Neural cell (in vitro differentiated cells): ENCODE measurements at regions not wholly inside any gene's neighbourhood (a gene's known extent, or its start where the extent isn't known, plus 50 kb on each side); places are given as distances from the start of the nearest gene placed in this dataset.

Source experiments
- H2AFZ ChIP-seq: fragments of 200-600, 300-800 bp; sonication (generic), shearing (Covaris generic); 2 replicates; pipeline ENCODE4 v1.6.0; 2014; ENCODE audit warnings: low read depth, mild to moderate bottlenecking, antibody characterized with exemption, low read length, moderate library complexity
- H3F3A ChIP-seq: fragments of 200-600 bp; shearing (Covaris generic); 2 replicates; pipeline ENCODE4 v1.6.1; 2016; ENCODE audit warnings: mild to moderate bottlenecking, moderate library complexity, mixed read lengths, antibody characterized with exemption, low read length; ENCODE audit not compliant: insufficient read depth, poor library complexity, severe bottlenecking
- H3K27ac ChIP-seq: fragments of 200-600, 300-800 bp; sonication (generic), shearing (Covaris generic); 2 replicates; pipeline ENCODE4 v1.5.1; 2014; ENCODE audit warnings: mild to moderate bottlenecking, low read length, moderate library complexity
- H3K27me3 ChIP-seq: fragments of 300-800, 200-600 bp; sonication (generic), shearing (Covaris generic); 2 replicates; pipeline ENCODE4 v1.6.0; 2014; ENCODE audit warnings: mild to moderate bottlenecking, low read depth, low read length, moderate library complexity; ENCODE audit not compliant: insufficient read depth
- H3K36me3 ChIP-seq: fragments of 300-800, 200-600 bp; sonication (generic), shearing (Covaris generic); 2 replicates; pipeline ENCODE4 v1.5.1; 2014; ENCODE audit warnings: mild to moderate bottlenecking, antibody characterized with exemption, low read length, moderate library complexity; ENCODE audit not compliant: insufficient read depth
- H3K4me2 ChIP-seq: fragments of 300-800, 200-600 bp; sonication (generic), shearing (Covaris generic); 2 replicates; pipeline ENCODE4 v1.6.0; 2014; ENCODE audit warnings: mild to moderate bottlenecking, low read length
- H3K4me3 ChIP-seq: fragments of 300-800, 200-600 bp; sonication (generic), shearing (Covaris generic); 2 replicates; pipeline ENCODE4 v1.5.1; 2014; ENCODE audit warnings: mild to moderate bottlenecking, low read length, moderate library complexity
- H3K79me2 ChIP-seq: fragments of 200-600 bp; shearing (Covaris generic); replicated peaks from 2 replicates; pipeline ENCODE4 v1.6.0; 2014; ENCODE audit warnings: mild to moderate bottlenecking, low read length, moderate library complexity; ENCODE audit not compliant: insufficient read depth
- H3K9ac ChIP-seq: fragments of 300-800, 200-600 bp; sonication (generic), shearing (Covaris generic); 2 replicates; pipeline ENCODE4 v1.6.1; 2016; ENCODE audit warnings: mild to moderate bottlenecking, low read length, mixed read lengths
- H3K9me2 ChIP-seq: fragments of 200-600 bp; shearing (Covaris generic); 2 replicates; pipeline ENCODE4 v1.6.1; 2016; ENCODE audit warnings: mild to moderate bottlenecking, low read length, mixed read lengths; ENCODE audit not compliant: insufficient read depth
- H3K9me3 ChIP-seq: fragments of 200-600, 300-800 bp; sonication (generic), shearing (Covaris generic); 2 replicates; pipeline ENCODE4 v1.6.1; 2016; ENCODE audit warnings: mild to moderate bottlenecking, mixed run types, low read length, moderate library complexity, mixed read lengths
- H4K20me1 ChIP-seq: fragments of 200-600 bp; shearing (Covaris generic); 2 replicates; pipeline ENCODE4 v1.6.1; 2016; ENCODE audit warnings: mild to moderate bottlenecking, mixed run types; ENCODE audit not compliant: insufficient read depth
- CTCF ChIP-seq: fragments of 450-650 bp; IDR thresholded peaks from 2 replicates; pipeline ENCODE4 v1.5.1; 2014; ENCODE audit warnings: antibody characterized with exemption, mild to moderate bottlenecking, moderate library complexity; ENCODE audit not compliant: poor library complexity, severe bottlenecking
- EP300 ChIP-seq: fragments of 450-650 bp; conservative IDR thresholded peaks from 2 replicates; pipeline ENCODE4 v1.6.1; 2014; ENCODE audit warnings: antibody characterized with exemption, mild to moderate bottlenecking, moderate library complexity; ENCODE audit not compliant: poor library complexity, severe bottlenecking
- EZH2 ChIP-seq: fragments of 200-600, 300-800 bp; shearing (Covaris generic), sonication (generic); IDR thresholded peaks from 2 replicates; pipeline ENCODE4 v1.6.1; 2014; ENCODE audit warnings: antibody characterized with exemption, low read length, borderline replicate concordance, mild to moderate bottlenecking; ENCODE audit not compliant: insufficient read depth, poor library complexity, severe bottlenecking
- MXI1 ChIP-seq: fragments of 450-650 bp; conservative IDR thresholded peaks from 2 replicates; pipeline ENCODE4 v1.6.1; 2014; ENCODE audit warnings: antibody characterized with exemption, mild to moderate bottlenecking; ENCODE audit not compliant: poor library complexity, severe bottlenecking
- POLR2AphosphoS5 ChIP-seq: IDR thresholded peaks from 2 replicates; pipeline ENCODE4 v1.6.1; 2012
- RAD21 ChIP-seq: fragments of 450-650 bp; conservative IDR thresholded peaks from 2 replicates; pipeline ENCODE4 v1.6.1; 2014; ENCODE audit warnings: antibody characterized with exemption, mild to moderate bottlenecking, moderate library complexity
- REST ChIP-seq: IDR thresholded peaks from 2 replicates; pipeline ENCODE4 v1.6.1; 2012; ENCODE audit warnings: borderline replicate concordance
- SMC3 ChIP-seq: fragments of 450-650 bp; conservative IDR thresholded peaks from 2 replicates; pipeline ENCODE4 v1.6.1; 2014; ENCODE audit warnings: antibody characterized with exemption, mild to moderate bottlenecking, moderate library complexity; ENCODE audit not compliant: poor library complexity
- TAF1 ChIP-seq: IDR thresholded peaks from 2 replicates; pipeline ENCODE4 v1.6.1; 2012; ENCODE audit warnings: low read depth

GRCh38 chr4:175252642-175253041 lies 334.5 kb downstream of the ADAM29 start:
- Histone ChIP-seq H3K4me2 (no peak overlapping the region), H3K9ac (no peak overlapping the region)
- no peak for TF ChIP-seq EP300

GRCh38 chr4:175253184-175253902 lies 335.2 kb downstream of the ADAM29 start:
- TF ChIP-seq POLR2AphosphoS5 (no peak), EZH2 (no peak), SMC3 (no peak), EP300 (no peak), CTCF (no peak), MXI1 (no peak), TAF1 (no peak), RAD21 (no peak), REST (no peak)
- Histone ChIP-seq H3K27ac (no peak overlapping the region), H3K36me3 (no peaks in the 10 kb centered on the region), H3K9me3 (no peaks in the 10 kb centered on the region), H3K4me2 (no peak overlapping the region), H2AFZ (no peak overlapping the region), H3K27me3 (no peaks in the 10 kb centered on the region), H3K79me2 (no peaks in the 10 kb centered on the region), H3K9me2 (no peaks in the 10 kb centered on the region), H4K20me1 (no peaks in the 10 kb centered on the region), H3K9ac (no peak overlapping the region), H3F3A (no peaks in the 10 kb centered on the region), H3K4me3 (no peak overlapping the region)

More at GRCh38 chr4:175252642-175253041, 334.5 kb downstream of the ADAM29 start:
- no peaks in the 10 kb centered on the region for H3K27me3 ChIP-seq
- H3K79me2 ChIP-seq = no peaks in the 10 kb centered on the region
- no peaks in the 10 kb centered on the region for H4K20me1 ChIP-seq
- no peaks in the 10 kb centered on the region for H3K36me3 ChIP-seq
- no peaks in the 10 kb centered on the region for H3K9me2 ChIP-seq
- no peak overlapping the region for H2AFZ ChIP-seq
- H3K4me3 ChIP-seq = no peak overlapping the region
- no peaks in the 10 kb centered on the region for H3K9me3 ChIP-seq
- H3K27ac ChIP-seq = no peak overlapping the region
- no peaks in the 10 kb centered on the region for H3F3A ChIP-seq
